ENCODE measurements at regions not wholly inside any gene's neighbourhood (a gene's known extent, or its start where the extent isn't known, plus 50 kb on each side); places are given as distances from the start of the nearest gene placed in this dataset.

- TF ChIP-seq CTCF (IDR thresholded peaks at IDR 0.05; ENCODE audit: insufficient read depth, low read depth, low read length), result no peak
- no peak for TF ChIP-seq EZH2 (IDR thresholded peaks at IDR 0.05; ENCODE audit: insufficient read depth, low read length)
These were observed 269.5 kb upstream of the ZSWIM2 start for GRCh38 chr2:187118331-187119099.
